NCI-H345 (cell line): ENCODE measurements at regions not wholly inside any gene's neighbourhood (a gene's known extent, or its start where the extent isn't known, plus 50 kb on each side); places are given as distances from the start of the nearest gene placed in this dataset.
"Not testable (repeated sequence)": the region's sequence is repeated elsewhere in the genome, so short reads cannot be mapped to it uniquely, and the experiment has no call there.

Experiments
- DNase-seq: peaks from one replicate; lab custom pipeline; 2025; lab: John Stamatoyannopoulos, UW

DNA sequence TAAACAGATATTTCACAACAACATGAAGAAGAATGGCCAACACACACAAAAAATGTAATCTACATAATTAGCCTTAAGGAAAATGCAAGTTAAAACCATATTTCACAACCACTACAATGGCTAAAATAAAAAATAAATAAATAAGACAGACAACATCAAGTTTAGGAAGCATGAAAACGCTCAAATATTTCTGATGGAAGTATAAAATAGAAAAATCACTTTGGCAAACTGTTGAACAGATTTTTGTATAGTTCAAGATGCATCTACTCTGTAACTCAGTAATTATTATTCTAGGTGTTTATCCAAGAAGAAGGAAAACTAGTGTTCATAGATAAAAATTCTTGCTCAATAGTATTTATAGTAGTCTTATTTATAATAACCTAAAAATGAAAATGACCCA is 1410.1 kb upstream of the ADGRB3 start:
- DNase-seq, result no peak

DNA sequence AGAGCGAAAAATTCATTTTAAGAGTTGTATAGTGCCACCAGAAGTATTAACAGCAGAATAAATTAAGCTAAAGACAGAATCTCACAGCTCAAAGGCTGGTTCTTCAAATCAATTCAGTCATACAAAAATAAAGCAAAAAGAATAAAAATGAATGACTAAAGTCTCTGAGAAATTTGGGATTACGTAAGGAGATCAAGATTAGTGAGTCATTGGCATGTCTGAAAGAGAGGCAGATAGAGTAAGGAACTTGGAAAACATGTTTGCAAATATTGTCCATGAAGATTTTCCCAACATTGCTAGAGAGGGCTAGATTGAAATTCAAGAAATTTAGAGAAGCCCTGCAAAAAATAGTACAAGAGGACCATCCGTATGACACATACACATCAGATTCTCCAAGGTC is 1413.9 kb upstream of the ADGRB3 start:
- DNase-seq, result no peak

DNA sequence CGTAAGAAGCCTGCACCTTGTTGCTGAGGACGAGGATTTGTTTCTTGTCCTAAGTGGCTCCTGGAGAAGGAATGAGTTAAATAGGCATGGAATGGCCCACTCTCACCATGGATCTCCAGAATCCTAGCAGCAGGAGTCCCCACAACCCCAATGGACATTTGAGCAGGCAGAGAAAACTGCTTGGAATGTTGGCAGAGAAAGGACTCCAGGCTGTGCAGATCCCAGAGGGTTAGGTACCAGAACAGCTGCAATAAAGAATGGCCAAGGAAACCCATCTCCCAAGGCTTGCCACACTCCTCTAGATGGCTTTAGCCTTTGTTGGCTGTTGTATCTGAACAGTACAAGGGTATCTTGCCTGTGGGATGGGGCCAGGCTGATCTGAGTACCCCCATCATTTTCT is 1415.7 kb upstream of the ADGRB3 start:
- no peak for DNase-seq

DNA sequence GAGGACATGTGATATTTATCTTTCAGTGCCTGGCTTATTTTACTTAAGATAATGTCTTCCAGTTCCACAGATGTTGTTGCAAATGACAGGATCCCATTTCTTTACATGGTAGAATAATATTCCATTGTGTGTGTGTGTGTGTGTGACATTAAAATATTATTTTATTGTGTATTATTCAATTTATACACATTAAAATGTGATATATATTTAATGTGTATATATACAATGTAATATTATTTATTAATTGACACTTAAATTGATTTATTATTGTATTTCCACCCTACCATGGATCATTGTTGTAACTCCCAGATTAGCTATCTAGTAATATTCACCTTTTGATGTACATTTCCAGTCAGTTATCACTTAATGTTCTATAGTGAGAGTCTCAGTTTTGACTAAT is 1422.5 kb upstream of the ADGRB3 start:
- no peak for DNase-seq

DNA sequence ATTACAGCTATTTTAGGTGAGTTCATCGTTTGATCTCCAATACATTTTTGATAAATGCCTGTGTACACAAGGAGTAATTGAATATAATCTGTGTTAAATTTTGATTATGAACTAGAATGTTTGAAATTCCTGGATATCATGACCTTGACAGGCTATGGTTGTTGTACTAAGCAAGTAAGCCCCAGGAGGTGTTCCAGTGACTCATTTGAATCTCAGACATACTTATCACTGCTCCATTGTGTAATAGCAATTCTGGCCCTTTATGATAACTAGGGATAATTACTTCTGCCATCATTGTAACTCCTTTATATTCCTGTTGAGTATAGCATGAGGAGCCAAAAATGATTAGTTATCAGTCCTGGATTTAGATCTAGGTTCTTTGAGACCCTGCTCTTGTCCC is 1424.6 kb upstream of the ADGRB3 start:
- no peak for DNase-seq

DNA sequence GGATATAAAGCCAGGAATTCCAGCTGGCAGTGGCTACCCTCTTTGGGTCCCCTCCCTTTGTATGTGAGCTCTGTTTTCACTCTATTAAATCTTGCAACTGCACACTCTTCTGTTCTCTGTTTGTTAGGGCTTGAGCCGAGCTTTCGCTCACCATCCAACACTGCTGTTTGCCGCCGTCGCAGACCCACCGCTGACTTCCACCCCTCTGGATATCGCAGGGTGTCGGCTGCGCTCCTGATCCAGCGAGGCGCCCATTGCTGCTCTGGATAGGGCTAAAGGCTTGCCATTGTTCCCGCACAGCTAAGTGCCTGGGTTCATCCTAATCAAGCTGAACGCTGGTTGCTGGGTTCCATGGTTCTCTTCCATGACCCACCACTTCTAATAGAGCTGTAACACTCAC is 1433.5 kb upstream of the ADGRB3 start:
- no peak for DNase-seq

DNA sequence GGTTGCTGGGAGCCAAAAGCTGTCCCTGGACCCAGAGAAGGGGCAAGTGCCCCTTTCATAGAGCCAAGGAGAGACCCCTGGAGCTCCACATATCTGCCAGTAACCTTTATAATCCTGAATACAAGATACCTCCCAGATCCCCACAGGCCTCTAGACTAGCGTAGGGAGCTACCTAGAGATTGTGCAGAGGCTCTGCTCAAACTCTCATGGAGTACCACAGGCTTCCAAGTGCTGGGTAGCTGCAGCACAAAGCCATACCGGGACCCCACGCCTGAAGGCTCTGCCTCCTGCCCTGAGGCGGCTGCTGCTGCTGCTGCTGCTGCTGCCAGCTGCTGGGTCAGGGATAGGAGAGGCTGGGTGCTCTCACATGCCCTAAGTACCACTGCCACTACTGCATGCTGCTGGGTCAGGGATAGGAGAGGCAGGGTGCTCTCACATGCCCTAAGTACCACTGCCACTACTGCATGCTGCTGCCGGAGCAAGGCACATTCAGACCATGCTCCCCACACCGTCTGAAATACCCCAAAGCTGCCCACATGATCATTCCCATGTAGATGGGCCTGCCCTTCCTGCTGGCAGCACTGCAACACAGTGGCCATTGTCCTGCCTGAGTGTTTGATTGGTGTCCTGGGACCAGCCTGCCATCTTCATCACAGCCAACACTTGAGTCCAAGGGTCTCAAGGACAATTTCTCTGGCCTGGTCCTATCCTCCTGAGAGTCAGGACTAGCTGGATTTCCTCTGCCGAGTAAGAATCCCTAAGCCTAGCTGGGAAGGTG is 1434.3 kb upstream of the ADGRB3 start:
- DNase-seq, result no peak

DNA sequence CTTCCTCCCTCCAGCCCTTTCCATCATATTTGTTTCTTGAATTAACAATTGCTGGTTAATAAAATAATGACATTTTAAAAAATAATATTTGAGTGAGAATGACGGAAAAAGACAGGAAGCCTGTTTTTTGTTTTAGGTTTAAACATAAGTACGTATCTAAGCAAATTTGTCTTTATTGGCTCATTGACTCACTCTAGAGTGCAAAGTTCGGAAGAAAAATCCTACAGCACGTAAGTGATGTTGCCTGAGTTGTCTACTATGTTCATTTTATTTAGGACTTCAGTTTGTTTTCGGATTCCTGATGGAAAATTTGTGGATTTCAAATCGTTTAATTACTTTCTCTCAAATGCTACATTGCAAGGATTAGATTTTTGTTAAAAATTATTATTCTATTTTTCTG is 1435.7 kb upstream of the ADGRB3 start:
- no peak for DNase-seq

DNA sequence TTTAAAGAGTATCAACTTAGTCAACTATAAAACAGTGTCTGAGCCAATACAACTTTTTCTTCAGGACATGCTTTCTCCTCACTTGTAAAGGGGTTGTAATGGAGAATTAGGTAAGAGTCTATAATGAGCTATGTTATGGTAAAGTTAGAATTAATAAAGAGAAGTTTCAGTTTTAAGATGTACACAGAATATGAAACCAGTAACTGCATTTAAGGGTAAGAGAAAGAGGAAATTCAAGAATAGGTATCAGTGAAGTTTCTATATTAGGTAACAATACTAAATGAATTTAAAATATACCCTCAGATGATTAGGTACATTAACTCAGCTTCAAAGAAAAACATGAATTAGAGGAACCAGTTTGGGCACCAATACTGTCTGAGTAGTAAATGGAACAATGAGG is 1444.3 kb upstream of the ADGRB3 start:
- DNase-seq, result no peak

DNA sequence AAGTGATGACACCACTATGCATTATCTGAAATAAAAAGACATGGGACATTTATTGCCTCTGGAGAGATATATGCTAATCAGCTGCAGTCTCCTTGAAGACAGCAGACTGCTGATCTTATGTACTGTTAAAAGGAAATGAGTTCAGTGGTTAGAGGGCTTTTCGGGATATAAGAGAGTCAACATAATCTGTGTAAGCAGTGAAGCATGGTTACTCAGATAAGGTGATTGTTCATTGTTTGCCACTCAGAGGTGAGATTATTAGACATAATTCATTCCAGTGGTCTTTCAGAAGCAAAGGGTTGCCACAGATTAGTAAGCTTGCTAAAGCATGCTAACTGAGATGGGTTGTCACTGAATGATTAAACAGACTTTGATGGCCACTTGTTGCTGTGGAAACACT is 1450.7 kb upstream of the ADGRB3 start:
- DNase-seq, result no peak

DNA sequence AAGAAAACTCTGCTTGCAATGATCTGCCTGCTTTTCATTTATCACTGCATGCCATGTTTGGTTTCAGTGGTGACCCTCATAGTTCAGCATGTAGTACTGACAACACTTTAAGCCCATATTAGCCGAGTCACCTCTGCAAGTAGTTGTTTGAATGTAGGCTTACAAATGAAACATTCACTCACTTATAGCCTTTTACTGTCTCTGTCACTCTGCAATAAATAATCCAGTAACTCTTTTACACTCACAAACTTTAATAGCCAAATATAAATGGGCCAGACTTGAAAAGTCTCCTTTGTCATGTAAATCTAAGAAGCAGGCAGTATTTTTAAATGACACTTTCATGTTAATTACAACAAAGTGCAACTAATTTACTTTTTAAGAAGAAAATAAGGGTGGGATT is 1460.0 kb upstream of the ADGRB3 start:
- DNase-seq, result no peak

DNA sequence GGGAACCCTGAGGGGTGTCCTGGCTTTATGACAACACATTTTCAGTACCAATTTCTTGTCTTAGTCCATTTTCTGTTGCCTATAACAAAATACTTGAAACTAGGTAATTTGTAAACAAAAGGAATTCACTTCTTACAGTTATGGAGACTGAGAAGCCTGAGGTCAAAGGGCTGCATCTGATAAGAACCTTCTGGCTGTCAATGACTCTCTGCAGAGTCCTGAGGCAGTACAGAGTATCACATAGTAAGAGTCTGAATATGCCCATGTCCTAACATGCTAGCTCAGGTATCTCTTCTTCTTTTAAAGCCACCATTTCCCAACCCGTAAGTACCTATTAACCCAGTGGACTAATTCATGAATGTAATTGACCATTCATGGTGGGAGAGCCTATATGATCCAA is 1458.6 kb upstream of the EYS start:
- no peak for DNase-seq

DNA sequence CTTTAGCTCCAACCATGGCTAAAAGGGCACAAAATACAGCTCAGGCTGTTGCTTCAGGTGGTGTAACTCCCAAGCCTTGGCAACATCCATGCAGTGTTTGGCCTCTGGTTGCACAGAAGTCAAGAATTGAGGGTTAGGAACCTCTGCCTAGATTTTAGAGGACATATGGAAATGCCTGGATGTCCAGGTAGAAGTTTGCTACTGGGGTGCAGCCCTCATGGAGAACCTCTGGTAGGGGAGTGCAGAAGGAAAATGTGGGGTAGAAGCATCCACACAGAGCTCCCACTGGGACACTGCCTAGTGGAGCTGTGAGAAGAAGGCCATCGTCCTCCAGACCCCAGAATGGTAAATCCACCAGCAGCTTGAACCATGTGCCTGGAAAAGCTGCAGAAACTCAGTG is 1453.8 kb upstream of the EYS start:
- DNase-seq, result no peak

DNA sequence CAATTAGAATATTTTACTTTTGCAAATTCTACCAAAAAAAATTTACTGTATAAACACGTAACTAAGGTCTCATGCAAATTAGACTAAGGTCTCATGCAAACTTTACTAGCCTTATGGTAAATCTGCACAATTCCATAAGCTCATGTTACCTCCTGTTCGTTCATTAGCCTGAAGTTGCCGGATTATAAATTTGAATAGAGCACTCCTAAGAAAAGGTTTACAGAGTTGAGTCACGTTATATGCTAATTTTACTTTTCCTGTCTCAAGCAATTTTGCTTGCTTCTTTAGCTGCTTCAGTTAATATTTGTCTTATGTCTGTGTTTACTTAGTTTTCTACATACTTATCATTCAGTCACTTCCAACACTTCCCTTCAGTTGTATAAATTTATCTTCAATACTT is 1434.0 kb upstream of the EYS start:
- no peak for DNase-seq

DNA sequence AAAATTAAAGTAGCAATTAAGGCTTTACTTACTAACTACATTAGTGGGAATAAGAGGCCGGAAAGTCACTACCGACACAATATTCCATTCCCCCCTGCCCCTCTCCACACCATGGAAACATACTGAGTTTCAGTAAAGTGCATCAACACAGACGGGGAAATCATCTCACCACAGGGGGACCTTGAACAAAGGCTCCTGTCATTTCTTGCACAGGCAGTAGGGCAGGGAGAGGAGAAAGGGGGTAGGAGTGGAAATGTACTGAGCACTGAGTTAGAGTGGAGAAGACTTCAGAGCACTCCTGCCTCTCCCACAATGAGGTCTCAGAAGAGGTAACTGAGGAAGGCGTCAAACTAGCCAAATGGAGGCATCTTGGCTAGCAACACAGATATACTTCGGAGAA is 1426.9 kb upstream of the EYS start:
- no peak for DNase-seq

DNA sequence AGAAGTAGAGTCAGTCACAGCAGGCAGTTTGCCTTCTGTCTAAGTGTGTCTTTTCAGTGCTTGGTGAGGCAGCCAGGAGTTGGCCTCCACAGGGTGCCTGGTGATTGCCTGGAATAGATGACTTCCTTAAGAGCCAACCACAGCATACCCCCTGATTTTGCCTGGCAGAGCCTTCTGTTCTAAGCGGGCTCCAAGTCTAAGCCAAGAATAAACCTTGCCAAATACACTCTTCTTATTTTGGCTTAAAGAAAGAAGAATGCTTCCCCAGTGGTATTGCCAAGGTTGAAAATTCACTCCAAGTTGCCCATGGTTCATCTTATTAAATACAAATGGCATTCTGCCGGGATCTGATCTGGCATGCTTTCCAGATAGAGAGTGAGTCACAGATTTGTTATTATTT is 1424.8 kb upstream of the EYS start:
- no peak for DNase-seq

DNA sequence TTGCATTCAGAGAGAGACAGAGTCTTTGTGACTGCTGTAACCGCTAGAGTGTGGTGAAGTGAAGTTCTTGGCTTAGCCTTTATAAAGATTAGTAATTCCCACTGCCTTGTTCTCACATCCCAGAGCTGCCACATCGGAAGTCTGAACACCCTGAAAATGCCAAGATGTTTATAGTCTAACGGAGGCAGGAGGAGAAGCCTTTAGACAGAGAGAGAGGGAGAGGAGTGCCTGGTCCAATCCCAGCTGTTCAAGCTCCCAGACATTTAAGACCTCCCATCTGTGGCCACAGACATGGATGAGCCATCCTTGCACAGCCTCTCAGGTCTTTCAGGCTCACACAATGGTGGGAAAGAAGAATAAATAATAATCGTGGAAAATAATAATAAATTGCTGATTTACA is 1422.8 kb upstream of the EYS start:
- DNase-seq, result no peak

DNA sequence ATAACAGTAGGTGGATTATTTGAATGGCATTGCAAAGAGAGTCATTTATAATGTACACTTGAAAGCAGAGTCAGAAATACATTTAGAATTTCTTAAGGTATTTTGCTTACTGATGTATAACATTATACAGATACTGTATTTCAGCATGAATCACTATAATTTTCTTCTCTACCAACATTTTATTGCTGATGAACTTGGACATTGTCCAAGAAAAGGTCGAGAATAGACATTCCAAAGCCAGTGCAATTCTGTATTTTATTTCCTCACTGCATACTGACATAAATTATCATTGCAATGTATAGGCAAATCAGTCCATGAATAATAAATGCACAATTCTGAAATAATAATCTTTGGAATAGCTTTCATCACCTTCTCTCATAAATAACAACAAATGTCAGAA is 1420.0 kb upstream of the EYS start:
- DNase-seq, result no peak

DNA sequence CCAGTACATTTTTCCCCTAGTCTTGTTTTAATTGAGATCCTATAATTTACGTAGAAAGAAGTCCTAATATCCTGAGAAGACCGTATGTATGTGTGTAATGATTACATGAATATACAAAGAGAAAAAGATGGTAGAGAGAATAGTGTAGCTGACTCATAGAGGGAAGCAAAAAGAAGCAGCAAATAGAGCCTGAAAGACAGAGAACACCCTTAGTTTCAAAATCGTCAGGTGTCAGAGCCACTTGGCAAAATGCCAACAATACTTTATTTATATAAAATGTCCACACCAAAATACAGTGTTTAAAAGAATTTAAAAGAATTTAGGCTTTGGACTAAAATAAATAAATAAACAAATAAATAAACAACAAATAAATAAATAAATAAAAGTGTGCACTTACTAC is 1414.1 kb upstream of the EYS start:
- DNase-seq, result no peak

DNA sequence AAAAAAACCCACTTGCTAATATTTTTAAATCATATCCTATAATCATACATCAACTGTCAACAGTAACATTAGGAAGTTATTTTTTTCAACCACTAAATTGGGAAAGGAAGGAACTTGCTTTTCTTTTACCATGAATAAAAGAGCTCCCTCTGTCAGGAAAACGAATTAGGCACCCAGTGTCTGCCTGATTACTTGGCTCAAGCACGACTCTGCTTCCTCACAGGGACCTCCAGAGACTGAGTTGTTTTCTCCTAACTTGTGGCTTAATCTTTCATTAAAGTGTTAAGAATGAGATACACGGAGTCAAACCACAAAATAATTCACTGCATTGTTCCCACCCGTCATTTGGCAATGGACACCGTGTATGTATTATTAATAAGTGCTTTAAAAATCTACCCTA is 1405.1 kb upstream of the EYS start:
- no peak for DNase-seq

DNA sequence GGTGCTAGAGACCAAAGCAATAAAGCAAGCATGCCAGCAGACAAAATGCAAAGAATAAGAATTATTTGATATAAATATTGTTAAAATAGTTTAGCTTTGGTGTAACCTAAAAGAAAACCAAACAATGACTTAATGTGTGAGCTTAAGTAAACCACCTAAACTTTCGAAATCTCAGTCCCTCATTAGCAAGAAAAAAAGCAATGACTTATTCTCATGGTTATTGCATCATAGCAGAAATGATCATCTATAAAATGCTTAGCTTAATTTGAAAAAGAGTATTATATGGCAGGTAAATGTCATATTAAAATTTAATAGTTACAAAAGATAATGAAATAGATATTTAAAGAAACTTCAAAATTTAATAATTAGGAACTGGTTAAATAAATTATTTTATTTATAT is 1395.7 kb upstream of the EYS start:
- DNase-seq, result no peak

DNA sequence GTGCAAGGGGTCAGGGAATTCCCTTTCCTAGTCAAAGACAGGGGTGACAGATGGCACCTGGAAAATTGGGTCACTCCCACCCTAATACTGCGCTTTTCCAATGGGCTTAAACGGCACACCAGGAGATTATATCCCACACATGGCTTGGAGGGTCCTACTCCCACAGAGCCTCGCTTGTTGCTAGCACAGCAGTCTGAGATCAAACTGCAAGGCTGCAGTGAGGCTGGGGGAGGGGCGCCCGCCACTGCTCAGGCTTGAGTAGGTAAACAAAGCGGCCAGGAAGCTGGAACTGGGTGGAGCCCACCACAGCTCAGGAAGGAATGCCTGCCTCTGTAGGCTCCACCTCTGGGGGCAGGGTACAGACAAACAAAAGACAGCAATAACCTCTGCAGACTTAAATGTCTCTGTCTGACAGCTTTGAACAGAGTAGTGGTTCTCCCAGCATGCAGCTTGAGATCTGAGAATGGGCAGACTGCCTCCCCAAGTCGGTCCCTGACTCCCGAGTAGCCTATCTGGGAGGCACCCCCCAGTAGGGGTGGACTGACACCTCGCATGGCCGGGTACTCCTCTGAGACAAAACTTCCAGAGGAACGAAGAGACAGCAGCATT is 1388.7 kb upstream of the EYS start:
- DNase-seq, result not testable (repeated sequence)

DNA sequence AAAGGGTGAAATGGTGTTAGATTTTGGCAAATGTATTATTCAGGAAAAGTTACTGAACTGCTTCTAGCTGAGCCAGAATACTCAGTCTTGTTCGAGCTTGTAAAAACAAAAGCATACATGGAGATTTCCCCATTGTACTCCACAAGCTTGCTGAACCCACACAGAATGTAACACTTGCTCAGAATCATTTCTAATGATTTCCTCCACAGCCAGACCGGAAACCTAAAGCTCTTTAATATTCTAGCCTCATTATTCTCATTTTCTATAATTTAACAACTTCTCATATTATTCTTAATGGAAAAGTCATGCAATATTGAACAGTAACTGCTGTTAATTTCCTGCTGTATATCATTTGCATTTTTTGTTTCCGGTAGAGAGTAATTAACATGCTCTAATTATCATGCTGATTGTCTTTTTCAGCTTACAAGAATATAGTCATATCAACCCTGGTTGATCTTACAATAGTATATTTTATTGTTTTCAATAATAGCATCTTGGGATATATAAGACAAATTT is 1387.5 kb upstream of the EYS start:
- no peak for DNase-seq

DNA sequence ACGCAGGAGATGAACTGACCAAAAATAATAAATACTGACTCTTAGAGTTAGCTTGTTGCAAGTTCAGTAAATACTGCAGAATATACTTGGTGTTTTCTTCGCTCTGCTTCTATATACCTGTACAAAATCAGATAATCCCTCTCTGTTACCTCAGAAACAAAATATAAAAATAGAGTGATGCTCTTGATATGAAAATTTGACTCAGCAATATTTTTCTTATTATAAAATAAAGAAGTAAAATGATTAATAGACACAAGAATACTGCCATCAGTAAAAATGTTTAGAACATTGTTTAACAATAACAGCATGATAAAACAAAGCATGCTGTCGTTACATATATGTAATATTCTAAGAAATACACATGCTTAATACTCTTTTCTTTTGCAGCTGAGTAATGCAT is 1366.9 kb upstream of the EYS start:
- DNase-seq, result no peak
